Fibroblast of villous mesenchyme (primary cell): ENCODE measurements at regions not wholly inside any gene's neighbourhood (a gene's known extent, or its start where the extent isn't known, plus 50 kb on each side); places are given as distances from the start of the nearest gene placed in this dataset.

Source experiments
- DNase-seq: peaks from one replicate; pipeline ENCODE4 v3.0.0-alpha.2; 2010; ENCODE audit warnings: low read depth
- H3K4me3 ChIP-seq: 2 replicates; pipeline ENCODE4 v1.5.1; 2011; ENCODE audit warnings: low read depth, mild to moderate bottlenecking, low read length
- CTCF ChIP-seq: IDR thresholded peaks from 2 replicates; pipeline ENCODE4 v1.5.1; 2012; ENCODE audit warnings: low read depth, mild to moderate bottlenecking, low read length; ENCODE audit not compliant: insufficient read depth

- no peak for DNase-seq
- no peak for TF ChIP-seq CTCF
- no peak overlapping the region for H3K4me3 ChIP-seq
Observed at GRCh38 chr1:78360584-78360983, 130.2 kb upstream of the PTGFR start.

GRCh38 chr1:78367700-78368099 lies 123.1 kb upstream of the PTGFR start:
- no peak overlapping the region for H3K4me3 ChIP-seq
- DNase-seq, result no peak
- no peak for TF ChIP-seq CTCF

- no peak overlapping the region for H3K4me3 ChIP-seq
- no peak for DNase-seq
- TF ChIP-seq CTCF, result no peak
Observed at GRCh38 chr1:78369546-78369945, 121.2 kb upstream of the PTGFR start.

GRCh38 chr1:78370356-78370755 lies 120.4 kb upstream of the PTGFR start:
- peak; percentile 33 for DNase-seq
- TF ChIP-seq CTCF, result no peak
- no peak overlapping the region for H3K4me3 ChIP-seq

- no peak for TF ChIP-seq CTCF
- no peak overlapping the region for H3K4me3 ChIP-seq
- peak; percentile 81 for DNase-seq
Observed at GRCh38 chr1:78370779-78371482, 119.8 kb upstream of the PTGFR start.

GRCh38 chr1:78373676-78374075 lies 117.1 kb upstream of the PTGFR start:
- no peak for DNase-seq
- H3K4me3 ChIP-seq, result no peak overlapping the region
- no peak for TF ChIP-seq CTCF

- no peak for TF ChIP-seq CTCF
- no peak overlapping the region for H3K4me3 ChIP-seq
- DNase-seq, result no peak
Observed at GRCh38 chr1:78375996-78376395, 114.8 kb upstream of the PTGFR start.
